Upper lobe of right lung (tissue), 1 donor: ENCODE measurements at regions not wholly inside any gene's neighbourhood (a gene's known extent, or its start where the extent isn't known, plus 50 kb on each side); places are given as distances from the start of the nearest gene placed in this dataset.

ENCODE experiments used
- ATAC-seq: fragments of 200-7000 bp; cut with Tn5 transposase; one replicate; pipeline ENCODE4 v1.9.1; 2020; ENCODE audit warnings: mild to moderate bottlenecking, moderate library complexity
- DNase-seq: peaks from one replicate; pipeline ENCODE4 v3.0.0-alpha.2; 2020
- H3K27ac ChIP-seq: fragments of 200-600 bp; one replicate; pipeline ENCODE4 v1.8.0; 2022
- H3K27me3 ChIP-seq: fragments of 200-600 bp; one replicate; pipeline ENCODE4 v1.8.0; 2022; ENCODE audit warnings: mild to moderate bottlenecking
- H3K36me3 ChIP-seq: fragments of 200-600 bp; one replicate; pipeline ENCODE4 v1.8.0; 2022
- H3K4me1 ChIP-seq: fragments of 200-600 bp; one replicate; pipeline ENCODE4 v1.8.0; 2022
- H3K4me3 ChIP-seq: fragments of 200-600 bp; one replicate; pipeline ENCODE4 v1.8.0; 2022; ENCODE audit warnings: mild to moderate bottlenecking
- H3K9me3 ChIP-seq: fragments of 200-600 bp; one replicate; pipeline ENCODE4 v1.8.0; 2022
- intact Hi-C: fragments of 100-400 bp; cut with DNase I; formaldehyde crosslinking; loops from one replicate; pipeline ENCODE4 v1.11.0; 2022
- TF ChIP-seq, protein P1 (sequence below): fragments of 200-600 bp; IDR thresholded peaks from one replicate; pipeline ENCODE4 v1.8.0; 2022; ENCODE audit warnings: antibody characterized with exemption
- donor health status: DM: no; HTN: yes; CAD: no; lungs with severe emphysema.

DNA sequence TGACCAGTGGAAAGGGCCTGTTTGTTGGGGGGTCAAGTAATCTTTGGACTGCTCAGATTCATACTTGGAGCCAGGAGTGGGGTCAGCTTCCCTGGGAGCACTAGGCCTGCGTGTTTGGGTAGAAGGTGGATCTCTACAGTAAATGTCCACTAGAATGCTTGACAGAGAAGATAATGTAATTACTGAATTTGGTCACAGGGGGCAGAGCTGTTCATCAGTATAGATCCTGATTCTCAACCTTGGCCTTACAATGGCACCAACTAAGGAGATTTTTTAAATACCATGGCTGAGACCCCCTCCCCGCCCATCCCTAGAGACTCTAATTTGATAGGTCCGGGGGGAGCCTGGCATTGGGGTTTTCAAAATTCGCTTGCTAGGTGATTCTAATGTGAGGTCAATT lies 217.5 kb upstream of the PLXNA2 start:
- Histone ChIP-seq H3K4me1 (no peaks in the 10 kb centered on the region), H3K27ac (no peak overlapping the region), H3K36me3 (no peaks in the 10 kb centered on the region), H3K9me3 (no peaks in the 10 kb centered on the region), H3K27me3 (no peaks in the 10 kb centered on the region), H3K4me3 (no peak overlapping the region)
- TF ChIP-seq, protein P1, sequence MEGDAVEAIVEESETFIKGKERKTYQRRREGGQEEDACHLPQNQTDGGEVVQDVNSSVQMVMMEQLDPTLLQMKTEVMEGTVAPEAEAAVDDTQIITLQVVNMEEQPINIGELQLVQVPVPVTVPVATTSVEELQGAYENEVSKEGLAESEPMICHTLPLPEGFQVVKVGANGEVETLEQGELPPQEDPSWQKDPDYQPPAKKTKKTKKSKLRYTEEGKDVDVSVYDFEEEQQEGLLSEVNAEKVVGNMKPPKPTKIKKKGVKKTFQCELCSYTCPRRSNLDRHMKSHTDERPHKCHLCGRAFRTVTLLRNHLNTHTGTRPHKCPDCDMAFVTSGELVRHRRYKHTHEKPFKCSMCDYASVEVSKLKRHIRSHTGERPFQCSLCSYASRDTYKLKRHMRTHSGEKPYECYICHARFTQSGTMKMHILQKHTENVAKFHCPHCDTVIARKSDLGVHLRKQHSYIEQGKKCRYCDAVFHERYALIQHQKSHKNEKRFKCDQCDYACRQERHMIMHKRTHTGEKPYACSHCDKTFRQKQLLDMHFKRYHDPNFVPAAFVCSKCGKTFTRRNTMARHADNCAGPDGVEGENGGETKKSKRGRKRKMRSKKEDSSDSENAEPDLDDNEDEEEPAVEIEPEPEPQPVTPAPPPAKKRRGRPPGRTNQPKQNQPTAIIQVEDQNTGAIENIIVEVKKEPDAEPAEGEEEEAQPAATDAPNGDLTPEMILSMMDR, result no peak
- intact Hi-C loops, result no loop called here
- DNase-seq (no peak), ATAC-seq (no peak)

DNA sequence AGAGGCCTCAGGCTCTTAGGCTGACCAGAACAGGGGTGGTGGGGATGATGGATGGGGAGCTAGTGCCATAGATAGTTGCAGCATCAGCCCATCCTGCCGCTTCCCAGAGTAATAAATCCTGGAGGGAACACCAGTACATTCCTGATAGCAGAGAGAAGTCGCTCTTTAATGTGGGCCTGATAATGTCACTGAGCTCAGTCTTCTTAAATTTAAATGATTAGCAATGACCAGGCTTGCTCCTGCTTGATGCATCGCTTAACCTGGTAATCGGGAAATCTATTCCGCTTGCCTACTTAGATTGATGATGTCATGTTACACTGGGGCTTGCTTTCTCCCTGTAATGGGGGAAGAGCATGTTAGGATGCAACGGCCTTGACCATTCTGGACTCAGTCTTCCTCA lies 218.6 kb upstream of the PLXNA2 start:
- Histone ChIP-seq H3K4me3 (no peak overlapping the region), H3K27me3 (no peaks in the 10 kb centered on the region), H3K27ac (no peak overlapping the region), H3K4me1 (no peaks in the 10 kb centered on the region), H3K9me3 (no peaks in the 10 kb centered on the region), H3K36me3 (no peaks in the 10 kb centered on the region)
- intact Hi-C loops, result no loop called here
- ATAC-seq (no peak), DNase-seq (no peak)
- TF ChIP-seq, protein P1, result no peak

GRCh38 chr1:208465266-208465665 lies 221.1 kb upstream of the PLXNA2 start:
- H3K9me3 ChIP-seq, result no peaks in the 10 kb centered on the region
- no peak overlapping the region for H3K4me3 ChIP-seq
- intact Hi-C loops, result no loop called here
- ATAC-seq (no peak), DNase-seq (no peak)
- TF ChIP-seq, protein P1, result no peak
- no peak overlapping the region for H3K27ac ChIP-seq
- H3K4me1 ChIP-seq, result no peaks in the 10 kb centered on the region
- H3K36me3 ChIP-seq, result no peaks in the 10 kb centered on the region
- no peaks in the 10 kb centered on the region for H3K27me3 ChIP-seq

GRCh38 chr1:208465786-208466590 lies 221.8 kb upstream of the PLXNA2 start:
- TF ChIP-seq, protein P1, result no peak
- DNase-seq, result no peak
- intact Hi-C loops, result no loop called here
- H3K9me3 ChIP-seq, result no peaks in the 10 kb centered on the region
- no peak overlapping the region for H3K27ac ChIP-seq
- H3K27me3 ChIP-seq, result no peaks in the 10 kb centered on the region
- no peak for ATAC-seq
- no peaks in the 10 kb centered on the region for H3K36me3 ChIP-seq
- H3K4me1 ChIP-seq, result no peaks in the 10 kb centered on the region
- no peak overlapping the region for H3K4me3 ChIP-seq

DNA sequence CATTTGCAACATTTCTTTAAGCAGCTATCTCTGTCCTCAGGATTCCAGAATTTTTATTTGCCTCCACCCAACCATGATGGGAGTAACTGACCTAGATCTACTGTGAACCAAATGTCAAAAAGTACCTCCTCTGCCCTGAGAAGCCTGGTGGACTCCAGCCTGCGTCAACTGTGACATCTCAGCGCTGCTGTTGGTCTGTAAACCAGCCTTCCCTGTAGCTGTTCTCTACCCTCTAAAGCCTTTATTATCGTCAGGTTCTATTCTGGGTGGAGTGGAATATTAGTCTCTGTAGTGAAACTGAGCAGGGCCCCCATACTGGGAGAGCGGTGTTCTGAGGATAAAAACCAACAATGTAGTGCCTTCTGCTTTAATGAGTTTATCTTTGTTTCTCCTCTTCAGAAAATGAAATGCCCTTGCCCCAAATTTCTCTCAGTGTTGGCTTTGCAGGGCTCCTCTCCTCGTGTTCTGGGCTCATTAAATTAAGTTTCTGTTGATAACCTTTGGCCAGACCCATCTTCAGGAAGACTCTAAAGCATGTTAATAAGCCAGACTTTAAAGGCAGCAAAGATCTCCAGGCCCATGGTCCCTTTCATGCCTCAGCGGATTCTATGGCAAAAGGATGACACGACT lies 223.1 kb upstream of the PLXNA2 start:
- TF ChIP-seq, protein P1, result no peak
- intact Hi-C loops, result no loop called here
- no peaks in the 10 kb centered on the region for H3K36me3 ChIP-seq
- no peak for ATAC-seq
- DNase-seq, result no peak
- H3K27ac ChIP-seq, result no peak overlapping the region
- no peaks in the 10 kb centered on the region for H3K27me3 ChIP-seq
- no peaks in the 10 kb centered on the region for H3K9me3 ChIP-seq
- no peak overlapping the region for H3K4me3 ChIP-seq
- no peaks in the 10 kb centered on the region for H3K4me1 ChIP-seq
